IPS-NIHi7 (cell line): ENCODE measurements at regions not wholly inside any gene's neighbourhood (a gene's known extent, or its start where the extent isn't known, plus 50 kb on each side); places are given as distances from the start of the nearest gene placed in this dataset.
"Not testable (repeated sequence)": the region's sequence is repeated elsewhere in the genome, so short reads cannot be mapped to it uniquely, and the experiment has no call there.

ENCODE experiments used
- DNase-seq: peaks from one replicate; pipeline ENCODE4 v3.0.0; 2012; ENCODE audit warnings: mixed read lengths; ENCODE audit errors: extremely low spot score

- DNase-seq, result peak; percentile 17
Observed at GRCh38 chr18:40159141-40160017, 1795.7 kb upstream of the PIK3C3 start.

- DNase-seq, result no peak
Observed at GRCh38 chr18:40157120-40157519, 1797.9 kb upstream of the PIK3C3 start.

GRCh38 chr18:40152859-40153258 is 1802.2 kb upstream of the PIK3C3 start:
- DNase-seq, result no peak

GRCh38 chr18:40148960-40149359 is 1806.1 kb upstream of the PIK3C3 start:
- DNase-seq, result no peak

- DNase-seq, result no peak
Observed at GRCh38 chr18:40133253-40133652, 1821.8 kb upstream of the PIK3C3 start.

GRCh38 chr18:40132438-40132837 is 1822.6 kb upstream of the PIK3C3 start:
- DNase-seq, result not testable (repeated sequence)

- DNase-seq, result no peak
Observed at GRCh38 chr18:40124107-40124506, 1830.9 kb upstream of the PIK3C3 start.

GRCh38 chr18:40120796-40121391 is 1834.1 kb upstream of the PIK3C3 start:
- no peak for DNase-seq

GRCh38 chr18:40120356-40120755 is 1834.7 kb upstream of the PIK3C3 start:
- DNase-seq, result no peak

GRCh38 chr18:40119581-40119980 is 1835.5 kb upstream of the PIK3C3 start:
- not testable (repeated sequence) for DNase-seq

- no peak for DNase-seq
Observed at GRCh38 chr18:40110455-40110854, 1844.6 kb upstream of the PIK3C3 start.

GRCh38 chr18:40109252-40110049 is 1845.6 kb upstream of the PIK3C3 start:
- DNase-seq, result no peak

GRCh38 chr18:40108596-40108995 is 1846.4 kb upstream of the PIK3C3 start:
- DNase-seq, result no peak

GRCh38 chr18:40102903-40103302 is 1852.1 kb upstream of the PIK3C3 start:
- no peak for DNase-seq

GRCh38 chr18:40099641-40100040 is 1855.4 kb upstream of the PIK3C3 start:
- DNase-seq, result no peak

- DNase-seq, result no peak
Observed at GRCh38 chr18:40096675-40097074, 1858.4 kb upstream of the PIK3C3 start.

GRCh38 chr18:40094441-40094840 is 1860.6 kb upstream of the PIK3C3 start:
- no peak for DNase-seq

- no peak for DNase-seq
Observed at GRCh38 chr18:40088130-40088529, 1866.9 kb upstream of the PIK3C3 start.

- no peak for DNase-seq
Observed at GRCh38 chr18:40079786-40080185, 1875.2 kb upstream of the PIK3C3 start.

GRCh38 chr18:40075616-40076015 is 1879.4 kb upstream of the PIK3C3 start:
- no peak for DNase-seq

- no peak for DNase-seq
Observed at GRCh38 chr18:40072761-40073160, 1882.3 kb upstream of the PIK3C3 start.

GRCh38 chr18:40066368-40066767 is 1888.7 kb upstream of the PIK3C3 start:
- no peak for DNase-seq
